ENCODE measurements at regions not wholly inside any gene's neighbourhood (a gene's known extent, or its start where the extent isn't known, plus 50 kb on each side); places are given as distances from the start of the nearest gene placed in this dataset.

DNA sequence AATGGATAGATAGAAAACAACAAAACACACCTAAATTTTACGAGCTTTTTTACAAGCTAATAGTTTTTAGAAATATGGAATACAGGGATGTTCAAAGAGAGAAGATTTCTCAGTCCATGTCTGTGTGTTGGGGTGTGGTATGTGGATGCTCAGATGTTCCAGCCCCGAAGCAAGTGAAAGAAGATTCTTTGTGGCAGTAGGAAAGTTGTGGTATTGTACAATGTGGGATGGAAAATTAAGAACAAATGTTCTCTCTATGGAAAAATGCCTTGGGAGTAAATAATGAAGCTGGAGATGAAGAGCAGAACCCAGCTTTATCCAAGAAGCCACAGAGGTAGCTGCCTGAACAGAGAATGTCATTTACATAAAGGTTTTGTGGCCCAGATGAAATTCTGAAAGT is 150.3 kb upstream of the PRKD1 start:
- TF ChIP-seq, protein P1, sequence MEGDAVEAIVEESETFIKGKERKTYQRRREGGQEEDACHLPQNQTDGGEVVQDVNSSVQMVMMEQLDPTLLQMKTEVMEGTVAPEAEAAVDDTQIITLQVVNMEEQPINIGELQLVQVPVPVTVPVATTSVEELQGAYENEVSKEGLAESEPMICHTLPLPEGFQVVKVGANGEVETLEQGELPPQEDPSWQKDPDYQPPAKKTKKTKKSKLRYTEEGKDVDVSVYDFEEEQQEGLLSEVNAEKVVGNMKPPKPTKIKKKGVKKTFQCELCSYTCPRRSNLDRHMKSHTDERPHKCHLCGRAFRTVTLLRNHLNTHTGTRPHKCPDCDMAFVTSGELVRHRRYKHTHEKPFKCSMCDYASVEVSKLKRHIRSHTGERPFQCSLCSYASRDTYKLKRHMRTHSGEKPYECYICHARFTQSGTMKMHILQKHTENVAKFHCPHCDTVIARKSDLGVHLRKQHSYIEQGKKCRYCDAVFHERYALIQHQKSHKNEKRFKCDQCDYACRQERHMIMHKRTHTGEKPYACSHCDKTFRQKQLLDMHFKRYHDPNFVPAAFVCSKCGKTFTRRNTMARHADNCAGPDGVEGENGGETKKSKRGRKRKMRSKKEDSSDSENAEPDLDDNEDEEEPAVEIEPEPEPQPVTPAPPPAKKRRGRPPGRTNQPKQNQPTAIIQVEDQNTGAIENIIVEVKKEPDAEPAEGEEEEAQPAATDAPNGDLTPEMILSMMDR (conservative IDR thresholded peaks at IDR 0.05; ENCODE audit: low read depth in 2 of 2) = no peak
- TF ChIP-seq POLR2AphosphoS5 (IDR thresholded peaks at IDR 0.05; ENCODE audit: low read depth) = no peak
- TF ChIP-seq CREB1 (CRISPR knock-in tag; IDR thresholded peaks at IDR 0.05; ENCODE audit: low read depth) = no peak
- no peak for TF ChIP-seq EZH2phosphoT487 (IDR thresholded peaks at IDR 0.05; ENCODE audit: unreplicated experiment)

All from GM23338 (cell line).